ENCODE measurements at regions not wholly inside any gene's neighbourhood (a gene's known extent, or its start where the extent isn't known, plus 50 kb on each side); places are given as distances from the start of the nearest gene placed in this dataset.
A peak's percentile ranks its signal among the peaks of the same experiment; 100 is the strongest.

GRCh38 chr3:6204891-6205290, 656.0 kb upstream of the GRM7 start:
- no peak overlapping the region for H3K4me3 ChIP-seq (ENCODE audit: low read depth, low read length)
- no peak for DNase-seq (ENCODE audit: low read depth)
- peak; percentile 76 for TF ChIP-seq CTCF (IDR thresholded peaks at IDR 0.05; ENCODE audit: control insufficient read depth, extremely low read depth, insufficient read depth)

GRCh38 chr3:6216135-6217026, 644.5 kb upstream of the GRM7 start:
- DNase-seq (ENCODE audit: low read depth): no peak
- no peak for TF ChIP-seq CTCF (IDR thresholded peaks at IDR 0.05; ENCODE audit: control insufficient read depth, extremely low read depth, insufficient read depth)
- no peak overlapping the region for H3K4me3 ChIP-seq (ENCODE audit: low read depth, low read length)

GRCh38 chr3:6220447-6220846, 640.5 kb upstream of the GRM7 start:
- H3K4me3 ChIP-seq (ENCODE audit: low read depth, low read length): no peak overlapping the region
- DNase-seq (ENCODE audit: low read depth): no peak
- no peak for TF ChIP-seq CTCF (IDR thresholded peaks at IDR 0.05; ENCODE audit: control insufficient read depth, extremely low read depth, insufficient read depth)

- TF ChIP-seq CTCF (IDR thresholded peaks at IDR 0.05; ENCODE audit: control insufficient read depth, extremely low read depth, insufficient read depth): no peak
- DNase-seq (ENCODE audit: low read depth): no peak
- no peak overlapping the region for H3K4me3 ChIP-seq (ENCODE audit: low read depth, low read length)
Observed at GRCh38 chr3:6222069-6222468, 638.8 kb upstream of the GRM7 start.

GRCh38 chr3:6223572-6223971, 637.3 kb upstream of the GRM7 start:
- TF ChIP-seq CTCF (IDR thresholded peaks at IDR 0.05; ENCODE audit: control insufficient read depth, extremely low read depth, insufficient read depth): no peak
- H3K4me3 ChIP-seq (ENCODE audit: low read depth, low read length): no peak overlapping the region
- DNase-seq (ENCODE audit: low read depth): no peak

- DNase-seq (ENCODE audit: low read depth): no peak
- H3K4me3 ChIP-seq (ENCODE audit: low read depth, low read length): no peak overlapping the region
- TF ChIP-seq CTCF (IDR thresholded peaks at IDR 0.05; ENCODE audit: control insufficient read depth, extremely low read depth, insufficient read depth): no peak
Observed at GRCh38 chr3:6228958-6229683, 631.8 kb upstream of the GRM7 start.
